NCI-H460 (cell line): ENCODE measurements at regions not wholly inside any gene's neighbourhood (a gene's known extent, or its start where the extent isn't known, plus 50 kb on each side); places are given as distances from the start of the nearest gene placed in this dataset.
"Not testable (repeated sequence)": the region's sequence is repeated elsewhere in the genome, so short reads cannot be mapped to it uniquely, and the experiment has no call there.

Source experiments
- DNase-seq: peaks from one replicate; pipeline ENCODE4 v3.0.0-alpha.2; 2016; ENCODE audit warnings: low read depth; ENCODE audit errors: extremely low read depth

DNA sequence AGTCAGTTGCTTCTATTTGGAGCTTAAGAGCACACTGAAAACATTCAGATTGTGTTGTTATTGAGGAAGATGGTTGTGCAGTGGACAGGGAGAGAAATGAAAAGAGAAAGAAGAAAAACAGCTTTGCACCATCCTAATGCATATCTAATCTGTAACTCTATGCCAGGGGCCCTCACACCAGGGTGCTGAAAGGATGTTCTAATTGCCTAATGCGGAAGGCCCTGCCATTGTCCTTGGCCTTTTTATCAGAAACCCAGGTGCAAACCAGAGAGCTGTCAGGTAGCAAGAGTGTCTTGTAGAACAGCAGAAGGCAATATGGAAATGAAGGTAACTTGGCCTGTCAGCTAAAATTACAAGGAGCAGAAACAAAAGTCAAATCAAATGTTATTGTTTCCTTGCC is 384.5 kb upstream of the PIK3R1 start:
- no peak for DNase-seq

DNA sequence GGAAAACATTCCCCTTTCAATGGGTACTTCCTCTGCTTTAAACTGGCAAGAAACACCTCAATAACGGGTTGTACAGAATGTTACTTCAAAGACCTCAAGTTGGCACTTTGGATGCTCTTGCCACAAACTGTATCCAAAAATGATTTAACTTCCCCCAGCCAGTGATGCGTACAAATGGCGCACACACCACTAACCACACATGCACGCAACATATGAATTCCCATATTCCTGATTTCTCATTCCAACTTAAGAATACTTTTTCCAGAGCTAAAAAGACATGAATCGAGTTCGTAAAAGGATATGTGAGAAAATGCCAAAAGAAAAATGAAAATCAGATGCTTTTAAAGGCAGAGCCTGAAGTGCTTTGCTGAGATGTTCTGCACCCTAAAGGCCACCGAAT is 388.0 kb upstream of the PIK3R1 start:
- DNase-seq, result no peak

DNA sequence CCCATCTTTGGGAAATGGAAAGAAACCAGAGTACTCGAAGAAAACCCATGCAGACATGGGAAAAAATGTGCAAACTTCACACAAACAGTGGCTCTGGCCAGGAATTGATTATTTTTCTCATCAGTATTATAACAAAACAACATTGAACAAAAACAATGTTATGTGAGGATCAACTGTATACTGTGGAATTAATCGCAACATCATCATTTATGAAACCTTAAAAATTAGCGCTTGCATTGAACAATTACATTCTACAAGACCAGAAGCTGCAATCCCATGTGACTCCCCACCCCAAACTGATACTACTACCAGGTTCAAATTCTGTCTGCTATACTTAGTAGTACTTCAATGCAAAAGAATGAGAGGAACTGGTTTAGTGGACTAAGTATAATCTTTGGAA is 390.7 kb upstream of the PIK3R1 start:
- no peak for DNase-seq

DNA sequence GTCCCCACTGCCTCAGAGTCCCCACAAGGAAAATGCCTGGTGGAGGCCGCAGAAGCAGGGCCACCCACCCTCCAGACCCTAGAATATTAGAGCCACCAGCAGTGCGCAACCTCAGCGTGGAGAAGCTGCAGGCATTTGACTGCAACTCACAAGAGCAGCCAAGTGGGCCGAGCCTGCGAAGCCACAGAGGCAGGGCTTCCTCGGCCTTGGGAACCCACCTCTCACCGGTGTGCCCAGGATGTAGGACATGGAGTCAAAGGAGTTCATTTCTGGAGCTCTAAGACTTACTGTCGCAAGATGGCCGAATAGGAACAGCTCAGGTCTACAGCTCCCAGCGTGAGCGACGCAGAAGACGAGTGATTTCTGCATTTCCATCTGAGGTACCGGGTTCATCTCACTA is 397.9 kb upstream of the PIK3R1 start:
- DNase-seq, result no peak

DNA sequence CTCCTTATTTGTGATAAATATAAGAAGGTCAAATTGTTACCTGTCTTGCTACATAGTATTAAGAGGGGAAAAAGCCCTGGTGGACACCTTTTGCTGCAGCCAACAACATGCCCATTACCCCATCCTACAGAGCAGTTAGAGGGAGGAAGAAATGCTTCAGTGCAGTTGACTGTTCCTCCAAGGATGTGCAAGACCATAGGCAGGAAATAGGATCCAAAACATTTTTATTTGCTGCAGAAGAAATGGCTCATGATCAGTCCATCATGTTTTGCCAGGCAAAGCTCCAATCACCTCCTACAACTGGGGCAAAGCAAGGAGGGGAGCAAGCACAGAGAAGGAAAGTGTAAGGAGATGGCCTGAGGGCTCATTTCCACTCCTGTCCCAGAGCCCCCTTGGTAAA is 399.1 kb upstream of the PIK3R1 start:
- DNase-seq, result no peak

DNA sequence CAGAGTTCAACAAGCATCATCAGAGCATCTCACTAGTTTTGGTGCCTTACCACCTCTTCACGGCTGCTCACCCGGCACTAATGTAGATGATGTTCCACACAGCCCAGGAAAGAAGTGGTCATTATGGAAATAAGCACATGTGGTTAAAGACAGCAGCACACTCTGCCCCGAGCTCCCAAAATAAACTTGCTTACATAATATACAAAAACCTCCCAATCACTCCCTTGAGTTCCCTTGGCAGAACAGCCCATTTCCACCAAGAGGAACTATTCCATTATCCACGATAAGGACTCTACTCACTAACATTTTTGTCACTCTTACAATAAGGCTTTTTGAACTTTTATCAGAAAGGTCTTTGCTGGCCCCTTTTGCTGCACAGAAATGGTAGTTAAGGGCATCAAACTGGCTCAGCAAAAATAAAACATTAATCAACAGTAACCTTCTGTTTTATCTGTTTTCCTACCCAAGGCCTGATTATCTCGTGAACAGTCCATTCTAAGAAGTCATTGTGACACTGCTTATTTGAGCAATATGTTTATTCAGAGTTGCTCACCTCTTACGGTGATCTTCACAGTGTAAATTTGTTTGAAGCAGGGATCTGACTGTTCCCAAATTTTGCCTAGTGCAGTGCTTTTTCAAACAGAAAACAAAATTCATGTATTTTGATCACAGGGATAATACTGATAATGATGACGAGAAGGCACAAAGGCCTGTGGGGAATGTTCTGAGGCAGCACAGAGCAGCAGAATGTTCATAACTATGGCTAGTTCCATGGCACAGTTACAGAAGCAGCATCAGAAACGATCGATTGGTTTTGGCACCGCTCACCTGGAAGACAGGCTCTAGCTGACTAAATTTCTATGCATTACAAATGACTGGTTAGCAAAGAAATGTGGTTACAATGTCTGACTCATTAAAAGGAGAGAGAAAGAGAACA is 399.8 kb upstream of the PIK3R1 start:
- DNase-seq, result no peak

DNA sequence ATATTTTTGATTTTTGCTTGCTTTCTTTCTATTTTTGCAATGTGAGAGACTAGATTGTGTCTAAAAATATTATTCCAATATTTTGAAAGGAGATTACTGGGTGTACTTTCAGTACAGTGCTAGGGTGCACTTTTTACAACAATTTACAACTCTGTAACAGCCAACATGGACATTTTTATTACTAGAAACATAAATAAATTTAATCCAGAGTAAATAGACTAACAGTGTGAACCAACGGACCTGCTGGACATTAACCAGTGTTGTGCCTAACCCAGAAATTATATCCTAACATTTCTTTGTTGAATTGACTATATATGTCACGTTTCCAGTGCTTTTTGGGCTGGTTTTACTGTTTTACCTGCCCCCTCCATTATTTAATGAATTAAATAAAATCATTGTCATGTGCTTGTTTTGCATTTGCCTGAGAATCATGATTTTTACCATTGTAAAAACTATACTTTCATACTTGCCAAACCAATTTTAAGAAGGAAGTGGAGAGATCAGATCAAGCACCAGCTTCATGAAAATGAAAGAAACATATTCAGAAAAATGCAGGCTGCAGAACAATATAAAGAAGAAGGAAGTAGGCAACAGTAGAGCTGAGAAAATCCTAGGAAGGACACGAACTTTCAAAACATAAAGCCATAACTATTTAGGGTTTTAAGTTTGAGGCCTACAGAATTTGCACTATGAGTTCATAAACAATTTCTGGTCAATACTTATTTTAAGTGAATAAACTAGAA is 400.8 kb upstream of the PIK3R1 start:
- no peak for DNase-seq

DNA sequence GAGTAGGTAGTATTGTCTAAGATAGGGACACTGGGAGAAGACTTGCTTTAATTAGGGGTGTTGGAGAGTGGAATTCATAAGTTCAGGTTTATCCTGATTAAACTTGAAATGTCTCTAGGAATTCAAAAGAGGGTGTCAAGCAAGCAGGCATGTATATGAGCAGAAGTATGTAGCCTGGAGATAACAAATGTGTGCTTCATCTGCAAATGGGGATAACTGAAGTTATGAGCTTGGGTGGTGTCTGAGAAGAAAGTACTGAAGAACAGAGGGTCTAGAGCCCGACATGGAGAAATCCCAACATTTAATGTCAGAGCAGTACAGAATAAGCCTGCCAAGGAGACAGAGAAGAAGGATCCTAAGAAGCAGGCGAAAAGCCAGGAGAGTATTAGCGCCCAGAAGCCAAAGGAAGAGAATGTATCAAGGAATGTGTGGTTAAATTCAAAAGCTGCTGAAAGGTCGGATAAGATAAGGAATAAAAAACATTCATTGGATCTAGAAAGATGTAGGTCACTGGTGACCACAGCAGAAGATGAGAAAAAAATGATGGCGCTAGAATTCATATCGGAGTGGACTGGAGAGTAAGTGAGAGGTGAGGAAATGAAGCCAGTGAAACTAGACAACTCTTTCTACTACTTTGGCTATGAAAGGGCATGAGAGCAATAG is 401.5 kb upstream of the PIK3R1 start:
- no peak for DNase-seq

DNA sequence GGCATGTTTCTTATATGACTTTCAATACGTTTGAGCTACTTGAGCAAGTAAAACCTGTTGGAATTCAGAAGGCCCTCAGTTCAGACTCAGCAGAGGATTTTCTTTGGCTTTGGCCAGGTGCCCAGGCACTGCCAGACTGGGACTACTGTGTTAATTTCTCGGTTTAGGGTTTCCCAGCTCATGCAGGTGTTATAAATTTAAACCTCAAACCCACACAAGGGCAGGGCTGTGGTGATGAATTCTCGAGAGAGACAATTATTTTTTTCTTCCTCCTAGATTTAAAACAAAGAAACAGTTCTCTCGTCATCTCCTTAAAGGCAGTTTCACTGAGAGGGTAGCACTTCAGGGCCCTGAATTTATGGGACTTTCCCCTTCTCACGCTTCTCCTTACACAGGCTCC is 406.0 kb upstream of the PIK3R1 start:
- DNase-seq, result no peak

DNA sequence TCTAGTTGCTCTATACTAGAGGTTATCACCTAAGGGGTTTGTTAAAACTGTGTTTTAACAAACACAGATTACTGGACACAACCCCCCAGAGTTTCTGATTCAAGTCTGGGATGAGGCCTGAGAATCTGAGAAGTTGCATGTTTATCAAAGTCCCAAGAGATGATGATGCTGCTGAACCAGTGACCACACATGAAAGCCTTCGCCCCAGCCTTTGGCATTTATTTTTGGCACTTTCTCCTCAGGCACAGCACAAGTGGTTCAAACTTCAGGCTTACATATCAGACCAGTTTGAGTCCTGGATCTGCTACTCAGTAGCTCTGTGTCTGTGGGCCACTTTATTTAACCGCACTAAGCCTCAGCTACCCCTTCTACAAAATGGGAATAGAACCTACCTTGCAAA is 407.2 kb upstream of the PIK3R1 start:
- DNase-seq, result no peak

DNA sequence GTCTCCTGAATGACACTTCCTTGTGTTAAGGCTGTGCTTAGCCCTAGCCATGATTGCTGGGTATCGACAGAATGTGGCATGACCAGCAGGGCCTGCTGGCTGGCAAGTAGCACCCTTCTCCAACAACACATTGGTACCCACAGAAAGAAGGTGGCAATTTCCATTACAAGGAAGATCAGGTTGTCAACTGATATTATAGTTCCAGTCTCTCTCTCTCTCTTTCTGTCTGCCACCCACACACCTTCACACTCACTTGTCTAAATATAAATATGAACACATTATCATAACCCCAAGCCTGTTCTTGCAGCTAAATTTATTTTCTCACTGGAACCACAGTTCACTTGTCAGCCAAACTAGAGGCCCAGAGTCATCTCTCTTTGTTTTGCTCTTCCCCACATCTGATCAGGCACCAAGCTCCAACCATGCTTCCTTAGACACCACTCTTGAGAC is 408.1 kb upstream of the PIK3R1 start:
- no peak for DNase-seq

DNA sequence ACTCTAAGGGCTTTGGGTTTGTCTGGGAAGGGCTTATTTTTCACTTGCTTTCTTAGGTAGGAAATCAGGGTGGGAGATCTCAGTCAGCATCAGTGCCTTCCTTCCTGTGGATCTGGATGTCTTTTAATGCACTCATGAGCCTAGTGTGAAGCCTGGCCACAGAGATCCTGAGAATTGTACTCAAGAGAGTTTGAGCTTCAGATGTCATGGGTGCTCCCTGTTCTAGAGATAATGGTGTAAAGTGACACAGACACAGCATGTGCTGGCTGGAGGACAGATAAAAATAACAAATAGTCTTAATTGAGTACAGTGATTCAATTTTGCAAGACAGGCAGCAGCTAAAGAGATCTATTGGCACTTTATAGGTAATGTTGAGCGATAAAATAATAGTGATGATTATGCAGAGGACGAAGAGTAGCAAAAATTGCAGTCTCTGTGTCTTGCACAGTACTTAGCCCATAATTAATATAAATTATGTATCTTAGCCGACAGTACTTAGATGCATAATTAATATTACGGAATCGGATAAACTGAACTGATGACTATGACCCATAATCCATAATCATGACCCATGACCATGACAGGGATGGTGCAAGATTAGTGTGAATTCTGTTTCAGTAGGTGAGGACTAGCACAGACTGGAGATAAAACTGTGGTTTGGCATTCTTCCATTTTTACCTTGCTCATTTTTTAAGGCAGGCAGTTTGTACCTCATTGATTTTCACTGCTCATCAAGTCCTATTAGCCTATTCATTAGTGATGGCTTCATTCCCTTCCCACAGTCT is 408.7 kb upstream of the PIK3R1 start:
- DNase-seq, result no peak

DNA sequence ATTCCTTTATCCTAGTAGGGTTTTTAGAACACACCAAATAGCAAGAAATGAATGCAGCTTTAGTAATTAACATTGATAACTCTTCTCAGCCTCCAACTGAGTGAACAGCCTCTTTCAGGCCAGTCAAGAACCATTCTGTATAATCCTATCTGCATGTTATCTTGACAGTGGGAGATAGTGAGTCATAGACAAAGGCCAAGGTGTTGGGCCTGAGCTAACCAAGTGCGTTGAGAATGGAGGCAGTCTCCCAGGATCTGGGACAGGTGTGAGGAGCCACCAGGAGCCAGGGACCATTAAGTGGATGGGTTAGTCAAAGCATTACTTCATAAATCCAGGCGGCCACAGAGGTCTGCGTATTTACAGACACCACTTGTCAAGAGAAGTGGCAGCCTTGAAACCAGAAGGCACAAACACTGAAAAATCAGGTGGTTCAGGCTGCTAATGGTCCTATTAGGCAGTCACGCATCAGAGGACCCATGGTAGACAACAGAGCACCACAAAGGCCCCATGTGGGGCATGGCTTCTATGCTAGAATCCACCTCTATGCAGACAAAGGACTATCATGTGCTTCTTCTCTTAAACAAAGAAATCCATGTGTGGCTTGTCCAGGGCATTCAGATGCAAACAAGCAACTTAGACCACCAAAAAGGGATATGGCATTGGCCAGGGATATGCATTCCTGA is 409.7 kb upstream of the PIK3R1 start:
- DNase-seq, result no peak

DNA sequence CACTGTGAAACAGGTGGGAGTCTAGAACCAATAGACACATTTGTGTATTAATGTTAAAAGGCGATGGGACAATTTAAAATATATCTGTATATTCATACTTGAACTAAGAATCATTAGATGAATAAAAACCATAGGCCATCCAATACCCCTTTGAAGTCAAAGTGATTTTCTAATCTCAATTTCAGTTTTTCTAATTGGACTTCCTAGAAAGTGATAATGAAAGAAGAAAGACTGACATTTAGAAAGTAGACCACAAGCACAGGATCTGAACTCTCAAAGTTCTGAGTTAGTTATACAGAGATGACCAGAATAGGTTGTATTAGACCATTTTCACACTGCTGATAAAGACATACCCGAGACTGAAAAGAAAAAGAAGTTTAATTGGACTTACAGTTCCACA is 412.8 kb upstream of the PIK3R1 start:
- no peak for DNase-seq

DNA sequence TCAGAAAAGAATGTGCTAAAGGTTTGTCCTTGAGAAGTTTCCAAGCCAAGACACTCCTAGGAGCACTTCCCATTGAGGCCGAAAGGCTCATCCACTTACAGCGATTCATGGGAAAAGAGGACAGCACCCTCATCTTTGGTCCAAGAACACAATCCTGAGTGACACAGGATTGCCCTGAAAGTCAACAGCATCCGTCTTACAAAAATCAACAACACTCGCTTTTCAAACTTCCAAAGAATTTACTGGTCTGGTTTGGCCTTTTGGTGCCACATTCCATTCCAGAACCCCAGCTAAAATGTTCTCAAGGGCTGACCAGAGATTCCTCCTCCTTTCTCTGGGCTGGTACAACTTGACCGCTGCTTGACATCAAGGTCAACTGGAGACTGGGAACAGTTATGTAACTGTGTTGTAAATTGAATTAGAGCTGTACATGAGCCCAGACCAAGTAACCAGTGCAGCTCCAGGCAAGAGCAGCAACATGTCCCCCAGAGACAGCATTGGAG is 415.8 kb upstream of the PIK3R1 start:
- no peak for DNase-seq

DNA sequence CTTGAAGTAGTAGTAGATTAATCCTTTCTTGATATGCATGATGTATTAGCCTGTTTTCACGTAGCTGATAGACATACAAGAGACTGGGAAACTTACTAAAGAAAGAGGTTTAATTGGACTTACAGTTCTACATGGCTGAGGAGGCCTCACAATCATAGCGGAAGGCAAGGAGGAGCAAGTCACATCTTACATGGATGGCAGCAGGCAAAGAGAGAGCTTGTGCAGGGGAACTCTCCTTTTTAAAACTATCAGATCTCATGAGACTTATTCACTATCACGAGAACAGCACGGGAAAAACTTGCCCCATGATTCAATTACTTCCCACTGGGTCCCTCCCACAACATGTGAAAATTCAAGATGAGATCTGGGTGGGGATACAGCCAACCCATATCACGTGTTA is 417.1 kb upstream of the PIK3R1 start:
- not testable (repeated sequence) for DNase-seq

DNA sequence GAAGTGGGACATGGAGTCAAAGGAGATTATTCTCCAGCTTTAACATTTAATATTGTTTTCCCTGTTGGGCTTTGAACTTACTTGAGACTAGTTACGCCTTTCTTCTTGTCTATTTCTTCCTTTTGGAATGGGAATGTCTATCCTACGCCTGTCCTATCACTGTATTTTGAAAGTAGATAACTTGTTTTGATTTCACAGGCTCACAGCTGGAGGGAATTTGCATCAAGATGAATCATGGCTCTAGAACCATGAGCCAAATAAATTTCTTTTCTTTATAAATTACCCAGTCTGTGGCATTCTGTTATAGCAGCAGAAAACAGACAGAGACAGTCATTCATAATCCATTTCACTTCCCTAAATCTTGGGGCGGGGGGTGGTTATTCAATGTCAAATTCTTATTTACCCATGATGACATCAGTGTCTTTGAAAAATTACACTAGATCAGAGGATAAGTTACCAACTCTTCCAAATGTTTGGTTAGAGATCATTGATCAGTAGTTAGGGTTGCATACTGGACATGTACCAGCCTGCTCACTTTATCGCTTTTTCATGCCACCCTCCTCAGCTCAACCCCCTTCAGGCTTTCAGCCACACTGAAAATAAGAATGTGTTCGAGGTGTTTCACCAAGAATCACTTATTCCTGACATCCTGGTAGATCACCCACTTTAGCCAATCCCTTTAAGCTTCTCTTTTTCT is 419.6 kb upstream of the PIK3R1 start:
- DNase-seq, result no peak

DNA sequence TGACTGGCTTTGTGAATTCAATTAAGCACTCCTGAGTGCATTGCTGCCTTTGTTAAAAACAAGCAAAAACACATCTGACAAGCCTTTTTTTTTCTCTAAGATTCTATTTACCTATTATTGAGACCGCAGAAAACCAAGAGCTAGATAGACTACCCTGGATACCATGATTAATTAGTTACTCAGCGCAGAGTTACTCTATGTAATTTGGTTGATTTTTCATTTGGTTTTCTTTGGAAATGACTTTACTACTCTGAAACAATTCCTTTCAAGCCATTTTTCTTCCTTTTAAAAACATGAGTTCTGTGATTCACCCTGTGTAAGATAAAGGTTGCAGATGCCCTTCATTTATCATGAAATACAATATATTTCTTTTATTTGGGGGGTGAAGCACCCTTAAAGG is 421.6 kb upstream of the PIK3R1 start:
- DNase-seq, result no peak

DNA sequence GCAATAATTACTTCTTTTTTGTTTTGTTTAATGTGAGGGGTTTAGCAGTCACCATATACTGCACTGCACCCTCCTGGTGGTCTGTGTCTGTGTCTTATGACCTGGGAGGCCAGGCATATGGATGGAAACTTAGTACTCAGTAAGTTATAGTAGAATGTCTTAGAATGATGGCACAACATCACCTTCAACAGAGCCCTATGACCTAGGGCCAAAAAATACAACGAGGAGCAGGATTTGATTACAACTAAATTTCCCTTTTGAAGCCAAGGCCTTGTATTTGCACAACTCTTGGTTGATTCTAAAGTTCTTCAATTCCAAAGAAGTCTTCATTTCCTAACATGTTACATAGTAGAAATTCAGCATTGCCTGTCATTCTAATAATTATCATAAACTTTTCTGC is 422.1 kb upstream of the PIK3R1 start:
- DNase-seq, result no peak
